GM04503 (cell line): ENCODE measurements at regions not wholly inside any gene's neighbourhood (a gene's known extent, or its start where the extent isn't known, plus 50 kb on each side); places are given as distances from the start of the nearest gene placed in this dataset.

ENCODE experiments used
- DNase-seq: peaks from one replicate; pipeline ENCODE4 v3.0.0-alpha.2; 2012; ENCODE audit warnings: low read depth

- no peak for DNase-seq
These were observed 480.4 kb downstream of the CETN3 start for GRCh38 chr5:89929173-89929572.

DNA sequence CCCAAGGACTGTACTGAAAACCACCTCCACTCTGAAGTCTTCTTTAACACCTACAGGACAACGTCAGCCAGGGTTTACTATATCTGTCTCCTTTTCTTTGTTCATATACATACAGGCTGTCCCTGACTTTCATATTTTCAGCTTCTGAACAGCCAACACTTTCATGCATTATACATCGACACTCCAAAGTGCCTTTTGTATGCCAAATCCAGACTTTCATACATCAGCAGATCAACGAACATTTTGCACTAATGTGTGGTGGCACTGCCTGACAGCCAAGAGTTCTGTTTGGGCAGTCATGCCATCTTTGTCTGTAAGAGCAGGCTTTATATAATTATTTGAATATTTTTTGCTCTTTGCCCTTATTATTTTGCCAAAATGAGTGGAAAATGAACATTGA lies 487.4 kb downstream of the CETN3 start:
- DNase-seq: no peak

- DNase-seq: no peak
These were observed 492.4 kb downstream of the CETN3 start for GRCh38 chr5:89917112-89917511.

GRCh38 chr5:89916131-89916530 lies 493.4 kb downstream of the CETN3 start:
- DNase-seq: no peak

DNA sequence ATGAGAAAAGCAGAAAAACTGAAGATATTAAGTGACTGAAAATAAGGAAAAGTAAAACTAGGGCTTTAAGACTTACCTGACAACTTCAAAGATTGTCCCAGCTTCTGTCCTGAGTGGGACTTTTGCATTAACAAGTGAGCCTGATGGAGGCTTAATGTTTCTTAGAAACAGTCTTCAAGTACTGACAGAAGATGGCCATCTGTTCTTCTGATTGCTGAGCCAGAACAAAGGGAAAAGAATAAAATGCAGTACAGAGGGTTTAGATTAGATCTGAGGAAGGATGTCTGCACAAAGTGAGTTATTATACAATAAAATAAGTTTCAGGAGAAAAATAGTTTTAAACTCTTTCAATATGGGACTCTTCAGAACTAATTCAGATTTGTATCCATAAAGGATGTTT lies 500.7 kb downstream of the CETN3 start:
- DNase-seq: no peak

DNA sequence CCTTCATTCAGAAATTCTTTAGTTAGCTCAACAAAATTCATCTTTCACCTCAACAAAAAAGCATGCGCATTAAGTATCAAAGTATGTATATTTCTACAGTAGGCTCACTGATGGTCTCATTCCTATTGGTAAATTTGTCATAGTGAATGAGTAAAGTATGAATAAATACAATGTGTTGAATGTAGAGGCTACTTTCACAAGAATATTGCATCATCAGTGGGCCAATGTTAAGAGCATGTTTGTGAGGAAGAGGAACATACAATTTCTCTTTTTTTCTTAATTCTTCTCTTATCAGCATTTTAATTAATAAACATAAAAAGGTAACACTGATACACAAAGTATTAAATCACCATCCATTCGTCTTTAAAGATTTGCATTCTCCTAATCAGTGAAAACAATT lies 505.1 kb downstream of the CETN3 start:
- no peak for DNase-seq

GRCh38 chr5:89901983-89902382 lies 507.6 kb downstream of the CETN3 start:
- DNase-seq: no peak

DNA sequence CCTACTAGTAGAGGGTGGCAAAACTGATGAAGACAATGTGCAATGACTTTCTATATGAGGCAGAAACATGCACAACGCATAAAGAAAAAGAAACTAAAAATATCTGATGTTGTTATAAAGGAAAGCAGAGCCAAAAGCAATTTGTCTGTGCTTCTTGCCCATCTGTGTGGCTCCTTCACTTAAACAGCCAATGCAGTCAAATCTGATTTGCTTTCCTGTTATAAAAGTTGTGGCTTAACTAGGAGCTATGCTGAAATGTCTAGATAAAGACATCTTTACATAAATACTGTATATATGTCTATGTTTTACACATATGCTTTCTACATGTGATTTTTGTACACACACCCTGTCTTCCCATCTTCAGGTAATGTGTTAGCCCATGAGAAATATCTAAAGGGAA lies 508.2 kb downstream of the CETN3 start:
- DNase-seq: no peak

DNA sequence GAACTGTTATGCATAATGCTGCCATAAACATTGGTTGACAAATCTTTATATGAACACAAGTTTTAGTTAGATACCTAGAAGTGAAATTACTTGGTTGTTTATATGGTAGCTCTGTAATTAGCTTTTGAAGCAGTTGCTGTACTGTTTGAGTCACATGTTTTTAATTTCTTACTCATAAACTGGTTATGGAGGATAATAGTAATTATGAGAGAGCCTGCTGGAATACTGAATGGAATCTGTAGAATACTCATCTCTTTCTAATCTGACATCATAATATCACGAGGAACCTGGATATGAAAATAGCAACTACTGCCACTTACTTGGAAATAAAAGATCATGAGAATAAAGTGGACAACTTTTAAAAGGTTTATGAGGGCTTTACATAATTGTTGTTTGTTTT lies 509.2 kb downstream of the CETN3 start:
- no peak for DNase-seq

DNA sequence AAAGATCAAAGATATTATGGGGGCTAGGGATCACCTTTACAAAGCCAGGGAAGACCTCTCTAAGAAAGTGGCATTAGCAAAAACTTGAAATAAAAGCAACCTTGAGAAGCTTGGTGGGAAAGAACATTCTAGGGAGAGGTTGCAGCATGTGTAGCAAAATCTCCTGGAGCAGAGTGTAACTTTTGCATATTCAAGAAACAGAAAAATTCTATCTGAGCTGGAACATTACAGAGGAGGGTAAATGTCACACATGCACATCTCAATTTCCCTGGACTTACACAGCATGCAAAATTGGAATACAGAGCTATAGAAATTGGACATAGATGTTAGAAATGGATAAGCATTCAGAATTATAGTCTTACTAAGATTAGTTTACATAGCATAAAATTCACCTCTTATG lies 510.0 kb downstream of the CETN3 start:
- no peak for DNase-seq

DNA sequence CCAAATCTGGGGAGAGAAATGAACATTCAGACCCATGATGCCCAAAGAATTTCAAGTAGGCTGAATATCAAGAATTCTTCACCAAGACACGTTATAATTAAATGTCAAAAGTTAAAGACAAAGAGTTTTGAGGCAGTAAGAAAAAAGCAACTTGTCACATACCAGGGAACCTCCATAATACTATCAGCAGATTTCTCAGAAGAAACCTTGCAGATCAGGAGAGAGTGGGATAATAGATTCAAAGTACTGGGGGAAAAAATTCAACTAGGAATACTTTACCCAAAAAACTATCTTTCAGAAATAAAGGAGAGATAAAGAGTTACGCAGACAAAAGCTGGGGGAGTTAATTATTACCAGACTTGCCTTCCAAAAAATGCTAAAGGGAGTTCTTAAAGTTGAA lies 516.0 kb downstream of the CETN3 start:
- DNase-seq: no peak

GRCh38 chr5:89885670-89886069 lies 523.9 kb downstream of the CETN3 start:
- no peak for DNase-seq

GRCh38 chr5:89883967-89884366 lies 525.6 kb downstream of the CETN3 start:
- DNase-seq: no peak

GRCh38 chr5:89878140-89879132 lies 531.1 kb downstream of the CETN3 start:
- DNase-seq: peak; percentile 31

DNA sequence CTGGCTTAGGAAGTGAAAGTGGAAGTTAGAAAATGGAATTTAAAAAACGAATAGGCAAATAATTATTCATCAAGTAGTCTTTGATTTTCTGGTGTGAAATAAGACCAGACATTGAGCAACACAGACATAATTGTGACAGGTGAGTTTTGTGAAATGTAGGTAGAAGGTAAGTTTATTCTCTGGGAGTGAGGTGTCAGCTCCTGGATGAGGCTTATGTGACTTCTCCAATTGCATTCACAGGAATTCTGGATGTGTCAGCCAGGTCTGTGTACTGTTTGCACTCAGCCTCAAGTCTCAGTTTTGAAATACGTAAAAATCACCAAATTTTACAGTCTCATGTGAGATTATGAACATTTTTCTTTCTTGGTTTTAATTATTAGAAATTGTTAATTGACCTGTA lies 537.6 kb downstream of the CETN3 start:
- no peak for DNase-seq

DNA sequence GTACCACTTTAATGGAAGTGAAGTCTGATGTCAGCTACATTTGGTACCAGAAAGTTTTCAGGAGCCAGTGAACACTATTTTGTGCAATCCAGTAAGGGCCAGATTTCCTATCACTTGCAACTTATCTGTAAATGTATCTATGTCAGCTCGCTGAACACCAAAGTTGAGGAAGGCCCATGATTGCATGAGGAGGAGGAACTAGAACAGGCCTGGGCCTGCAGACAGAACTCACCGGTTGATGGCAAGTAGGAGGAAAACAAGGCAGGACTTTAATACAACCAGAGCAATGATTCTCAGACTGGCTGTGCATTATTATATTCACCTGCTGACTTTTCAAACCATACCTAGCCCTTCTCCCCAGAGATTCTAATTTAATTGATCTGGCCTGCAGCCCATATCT lies 540.2 kb downstream of the CETN3 start:
- no peak for DNase-seq

DNA sequence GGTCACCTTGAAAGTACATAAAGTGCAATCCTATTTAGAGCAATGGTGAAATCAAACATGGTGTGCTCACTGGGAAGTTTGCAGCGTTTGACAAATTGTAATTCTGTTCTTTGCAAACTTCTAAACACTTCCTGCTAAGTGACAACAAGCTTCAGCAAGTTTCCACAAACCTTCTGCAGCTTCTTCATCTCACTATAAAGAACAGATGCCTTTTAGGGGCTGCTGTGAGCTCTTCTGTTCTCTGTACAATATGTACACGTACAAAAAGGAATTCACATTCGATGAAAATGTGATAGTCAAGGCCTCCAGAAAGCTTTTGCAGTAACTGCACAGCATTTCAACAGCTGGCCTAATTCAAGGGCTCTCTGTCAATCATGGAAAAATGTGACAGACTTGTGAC lies 543.1 kb downstream of the CETN3 start:
- DNase-seq: no peak

GRCh38 chr5:89864941-89865340 lies 544.6 kb downstream of the CETN3 start:
- no peak for DNase-seq

DNA sequence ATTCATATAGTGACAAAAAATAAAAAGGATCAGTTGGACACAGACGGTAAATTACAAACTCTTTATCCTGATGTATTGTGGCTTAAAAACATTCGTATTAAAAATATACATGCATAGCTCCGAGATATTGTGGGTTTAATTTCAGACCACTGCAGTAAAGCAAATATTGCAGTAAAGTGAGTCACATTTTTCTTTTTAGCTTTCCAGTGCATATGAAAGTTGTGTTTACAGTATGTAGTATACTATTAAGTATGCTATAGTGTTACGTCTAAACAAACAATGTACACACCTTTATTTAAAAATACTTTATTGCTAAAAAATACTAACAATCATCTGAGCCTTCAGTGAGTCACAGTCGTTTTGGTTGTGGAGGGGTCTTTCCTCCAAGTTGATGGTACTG lies 551.8 kb downstream of the CETN3 start:
- DNase-seq: no peak

DNA sequence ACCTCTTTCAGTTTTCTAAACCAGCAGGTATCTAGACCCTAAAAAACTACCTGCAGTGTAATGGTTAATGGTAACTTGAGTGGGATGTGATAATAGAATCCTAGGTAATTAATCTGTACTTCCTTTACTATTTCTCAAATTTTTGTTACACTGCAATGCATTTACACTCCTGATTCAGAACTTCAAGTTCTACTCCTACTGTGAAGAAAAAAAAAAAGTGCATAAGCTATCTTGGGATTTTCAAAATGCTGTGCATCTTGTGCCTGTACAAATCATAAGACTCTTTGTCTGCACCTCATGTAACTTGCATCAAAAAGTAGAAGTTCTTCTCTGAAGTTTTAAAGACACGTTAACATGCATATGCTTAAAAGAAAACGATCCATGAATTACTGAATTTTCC lies 554.1 kb downstream of the CETN3 start:
- no peak for DNase-seq

- DNase-seq: no peak
These were observed 557.6 kb downstream of the CETN3 start for GRCh38 chr5:89851911-89852310.

GRCh38 chr5:89850513-89850865 lies 559.1 kb downstream of the CETN3 start:
- no peak for DNase-seq

- no peak for DNase-seq
These were observed 559.6 kb downstream of the CETN3 start for GRCh38 chr5:89849830-89850512.

- no peak for DNase-seq
These were observed 561.8 kb downstream of the CETN3 start for GRCh38 chr5:89847743-89848142.
